ENCODE measurements at regions not wholly inside any gene's neighbourhood (a gene's known extent, or its start where the extent isn't known, plus 50 kb on each side); places are given as distances from the start of the nearest gene placed in this dataset.

GRCh38 chr10:29124864-29125263, 164.0 kb upstream of the LYZL1 start (continued):
- TF ChIP-seq ZBTB33 (IDR thresholded peaks at IDR 0.05): no peak
- TF ChIP-seq, protein P1, sequence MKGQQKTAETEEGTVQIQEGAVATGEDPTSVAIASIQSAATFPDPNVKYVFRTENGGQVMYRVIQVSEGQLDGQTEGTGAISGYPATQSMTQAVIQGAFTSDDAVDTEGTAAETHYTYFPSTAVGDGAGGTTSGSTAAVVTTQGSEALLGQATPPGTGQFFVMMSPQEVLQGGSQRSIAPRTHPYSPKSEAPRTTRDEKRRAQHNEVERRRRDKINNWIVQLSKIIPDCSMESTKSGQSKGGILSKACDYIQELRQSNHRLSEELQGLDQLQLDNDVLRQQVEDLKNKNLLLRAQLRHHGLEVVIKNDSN (IDR thresholded peaks at IDR 0.05; ENCODE audit: borderline replicate concordance, extremely low read length, insufficient read depth, low read depth, low read length): no peak
- no peak for TF ChIP-seq SUPT20H (IDR thresholded peaks at IDR 0.05; ENCODE audit: borderline replicate concordance, control insufficient read depth, low read depth, low read length)
- no peak for TF ChIP-seq PBX3 (IDR thresholded peaks at IDR 0.05; ENCODE audit: insufficient replicate concordance, low read depth, low read length)
- TF ChIP-seq, protein P2, sequence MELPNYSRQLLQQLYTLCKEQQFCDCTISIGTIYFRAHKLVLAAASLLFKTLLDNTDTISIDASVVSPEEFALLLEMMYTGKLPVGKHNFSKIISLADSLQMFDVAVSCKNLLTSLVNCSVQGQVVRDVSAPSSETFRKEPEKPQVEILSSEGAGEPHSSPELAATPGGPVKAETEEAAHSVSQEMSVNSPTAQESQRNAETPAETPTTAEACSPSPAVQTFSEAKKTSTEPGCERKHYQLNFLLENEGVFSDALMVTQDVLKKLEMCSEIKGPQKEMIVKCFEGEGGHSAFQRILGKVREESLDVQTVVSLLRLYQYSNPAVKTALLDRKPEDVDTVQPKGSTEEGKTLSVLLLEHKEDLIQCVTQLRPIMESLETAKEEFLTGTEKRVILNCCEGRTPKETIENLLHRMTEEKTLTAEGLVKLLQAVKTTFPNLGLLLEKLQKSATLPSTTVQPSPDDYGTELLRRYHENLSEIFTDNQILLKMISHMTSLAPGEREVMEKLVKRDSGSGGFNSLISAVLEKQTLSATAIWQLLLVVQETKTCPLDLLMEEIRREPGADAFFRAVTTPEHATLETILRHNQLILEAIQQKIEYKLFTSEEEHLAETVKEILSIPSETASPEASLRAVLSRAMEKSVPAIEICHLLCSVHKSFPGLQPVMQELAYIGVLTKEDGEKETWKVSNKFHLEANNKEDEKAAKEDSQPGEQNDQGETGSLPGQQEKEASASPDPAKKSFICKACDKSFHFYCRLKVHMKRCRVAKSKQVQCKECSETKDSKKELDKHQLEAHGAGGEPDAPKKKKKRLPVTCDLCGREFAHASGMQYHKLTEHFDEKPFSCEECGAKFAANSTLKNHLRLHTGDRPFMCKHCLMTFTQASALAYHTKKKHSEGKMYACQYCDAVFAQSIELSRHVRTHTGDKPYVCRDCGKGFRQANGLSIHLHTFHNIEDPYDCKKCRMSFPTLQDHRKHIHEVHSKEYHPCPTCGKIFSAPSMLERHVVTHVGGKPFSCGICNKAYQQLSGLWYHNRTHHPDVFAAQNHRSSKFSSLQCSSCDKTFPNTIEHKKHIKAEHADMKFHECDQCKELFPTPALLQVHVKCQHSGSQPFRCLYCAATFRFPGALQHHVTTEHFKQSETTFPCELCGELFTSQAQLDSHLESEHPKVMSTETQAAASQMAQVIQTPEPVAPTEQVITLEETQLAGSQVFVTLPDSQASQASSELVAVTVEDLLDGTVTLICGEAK (IDR thresholded peaks at IDR 0.05; ENCODE audit: borderline replicate concordance): no peak
- TF ChIP-seq EGR1 (IDR thresholded peaks at IDR 0.05; ENCODE audit: borderline replicate concordance in 1 of 2, low read depth in 2 of 2, low read length in 2 of 2): no peak
- no peak for TF ChIP-seq RFX5 (IDR thresholded peaks at IDR 0.05; ENCODE audit: low read depth, low read length)
- TF ChIP-seq NBN (IDR thresholded peaks at IDR 0.05): no peak
- no peak for TF ChIP-seq SRF (IDR thresholded peaks at IDR 0.05; ENCODE audit: low read depth in 2 of 2, low read length in 2 of 2)
- no peak for TF ChIP-seq BACH1 (IDR thresholded peaks at IDR 0.05; ENCODE audit: borderline replicate concordance)
- TF ChIP-seq EP300 (IDR thresholded peaks at IDR 0.05; ENCODE audit: borderline replicate concordance in 1 of 2, control insufficient read depth in 1 of 2, low read depth in 2 of 2, low read length in 2 of 2): no peak
- no peak for TF ChIP-seq WRNIP1 (IDR thresholded peaks at IDR 0.05; ENCODE audit: borderline replicate concordance, low read depth, low read length)

All from GM12878 (cell line).